ENCODE measurements at regions not wholly inside any gene's neighbourhood (a gene's known extent, or its start where the extent isn't known, plus 50 kb on each side); places are given as distances from the start of the nearest gene placed in this dataset.

- Histone ChIP-seq H3K27ac (no peak overlapping the region), H3K27me3 (ENCODE audit: control insufficient read depth, insufficient read depth, low read length) (no peaks in the 10 kb centered on the region), H3K4me2 (ENCODE audit: low read length) (no peak overlapping the region), H3K36me3 (ENCODE audit: control insufficient read depth, insufficient read depth, low read length) (no peaks in the 10 kb centered on the region), H3K4me3 (ENCODE audit: low read depth, low read length) (no peak overlapping the region), H2AFZ (no peak overlapping the region), H3K9ac (no peak overlapping the region), H3K79me2 (peaks cover 10% of the 10 kb centered on the region), H3K4me1 (peaks cover 18% of the 10 kb centered on the region), H3K9me3 (ENCODE audit: control insufficient read depth, low read length) (no peaks in the 10 kb centered on the region)
- TF ChIP-seq CTCF (IDR thresholded peaks at IDR 0.05): no peak
These were observed 172.3 kb upstream of the GRIP1 start for GRCh38 chr12:66851134-66851533.

GRCh38 chr12:66852091-66852490 lies 173.2 kb upstream of the GRIP1 start:
- TF ChIP-seq CTCF (IDR thresholded peaks at IDR 0.05): no peak

GRCh38 chr12:66852765-66853164 lies 173.9 kb upstream of the GRIP1 start:
- Histone ChIP-seq H3K9me3 (ENCODE audit: control insufficient read depth, low read length) (no peaks in the 10 kb centered on the region), H3K27me3 (ENCODE audit: control insufficient read depth, insufficient read depth, low read length) (no peaks in the 10 kb centered on the region), H3K36me3 (ENCODE audit: control insufficient read depth, insufficient read depth, low read length) (no peaks in the 10 kb centered on the region), H2AFZ (no peak overlapping the region), H3K9ac (no peak overlapping the region), H3K79me2 (peaks cover 10% of the 10 kb centered on the region), H3K4me1 (peaks cover 10% of the 10 kb centered on the region), H3K4me3 (ENCODE audit: low read depth, low read length) (no peak overlapping the region), H3K4me2 (ENCODE audit: low read length) (no peak overlapping the region), H3K27ac (no peak overlapping the region)
- TF ChIP-seq CTCF (IDR thresholded peaks at IDR 0.05): no peak

More at GRCh38 chr12:66852091-66852490, 173.2 kb upstream of the GRIP1 start:
- Histone ChIP-seq H3K36me3 (ENCODE audit: control insufficient read depth, insufficient read depth, low read length) (no peaks in the 10 kb centered on the region), H3K4me3 (ENCODE audit: low read depth, low read length) (no peak overlapping the region), H2AFZ (no peak overlapping the region), H3K79me2 (peaks cover 10% of the 10 kb centered on the region), H3K27me3 (ENCODE audit: control insufficient read depth, insufficient read depth, low read length) (no peaks in the 10 kb centered on the region), H3K4me1 (peaks cover 10% of the 10 kb centered on the region), H3K9ac (no peak overlapping the region), H3K27ac (no peak overlapping the region), H3K4me2 (ENCODE audit: low read length) (no peak overlapping the region), H3K9me3 (ENCODE audit: control insufficient read depth, low read length) (no peaks in the 10 kb centered on the region)

- no peaks in the 10 kb centered on the region for H3K36me3 ChIP-seq (ENCODE audit: control insufficient read depth, insufficient read depth, low read length)
- H3K4me3 ChIP-seq (ENCODE audit: low read depth, low read length): no peak overlapping the region
- no peak overlapping the region for H3K4me2 ChIP-seq (ENCODE audit: low read length)
- peak overlapping the region; percentile 7 for H3K27ac ChIP-seq
- TF ChIP-seq CTCF (IDR thresholded peaks at IDR 0.05): no peak
- H3K9me3 ChIP-seq (ENCODE audit: control insufficient read depth, low read length): no peaks in the 10 kb centered on the region
- H3K27me3 ChIP-seq (ENCODE audit: control insufficient read depth, insufficient read depth, low read length): no peaks in the 10 kb centered on the region
- H3K79me2 ChIP-seq: peaks cover 3% of the 10 kb centered on the region
- H3K9ac ChIP-seq: no peak overlapping the region
- H2AFZ ChIP-seq: no peak overlapping the region
- H3K4me1 ChIP-seq: peaks cover 16% of the 10 kb centered on the region
These were observed 181.0 kb upstream of the GRIP1 start for GRCh38 chr12:66859751-66860440.

All from parathyroid adenoma (tissue), 2 donors.